Panc1 (cell line): ENCODE measurements at regions not wholly inside any gene's neighbourhood (a gene's known extent, or its start where the extent isn't known, plus 50 kb on each side); places are given as distances from the start of the nearest gene placed in this dataset.

ENCODE experiments used
- ATAC-seq: fragments of 200-7000 bp; cut with Tn5 transposase; 2 replicates; pipeline ENCODE4 v1.9.1; 2020; ENCODE audit warnings: mild to moderate bottlenecking, moderate library complexity
- BruUV-seq: library from RNA; stranded (reverse); fragments of 400-500 nt; replicated peaks from 2 replicates; lab custom pipeline; 2021; lab: Mats Ljungman, UMichigan
- CTCF ChIA-PET: fragments of 300-600 bp; sonication (Branson Sonifier 250); formaldehyde crosslinking; loops from one replicate; lab custom pipeline; 2022; ENCODE audit warnings: antibody characterized with exemption; lab: Charles Lee
- POLR2A ChIA-PET: fragments of 300-600 bp; sonication (Branson Sonifier 250); formaldehyde crosslinking; loops from one replicate; lab custom pipeline; 2022; ENCODE audit warnings: antibody characterized with exemption; lab: Charles Lee
- DNase-seq: peaks from one replicate; pipeline ENCODE4 v3.0.0-alpha.2; 2010; ENCODE audit warnings: low read depth, low spot score
- H3K27ac ChIP-seq: 2 replicates; pipeline ENCODE4 v1.5.1; 2011; ENCODE audit warnings: mild to moderate bottlenecking, low read length, inconsistent platforms
- H3K27me3 ChIP-seq: fragments of 200-500 bp; sonication (Bioruptor generic); 2 replicates; pipeline ENCODE4 v1.6.0; 2014; ENCODE audit warnings: low read length, inconsistent platforms; ENCODE audit not compliant: control insufficient read depth, insufficient read depth
- H3K36me3 ChIP-seq: fragments of 200-500 bp; sonication (Bioruptor generic); 2 replicates; pipeline ENCODE4 v1.5.1; 2014; ENCODE audit warnings: inconsistent platforms, mild to moderate bottlenecking, low read length, moderate library complexity; ENCODE audit not compliant: control insufficient read depth, insufficient read depth
- H3K4me1 ChIP-seq: 2 replicates; pipeline ENCODE4 v1.5.1; 2011; ENCODE audit warnings: inconsistent platforms, mild to moderate bottlenecking, low read length, moderate library complexity; ENCODE audit not compliant: control insufficient read depth, insufficient read depth
- H3K4me3 ChIP-seq, 2 experiments: 2 replicates each; pipeline ENCODE4 v1.5.1; 2011 to 2012; ENCODE audit warnings: low read depth in 2 of 2, low read length in 2 of 2, mild to moderate bottlenecking in 2 of 2, inconsistent platforms in 1 of 2, moderate library complexity in 1 of 2
- H3K9me3 ChIP-seq: fragments of 200-500 bp; sonication (Bioruptor generic); 2 replicates; pipeline ENCODE4 v1.5.1; 2014; ENCODE audit warnings: low read depth, mild to moderate bottlenecking, inconsistent platforms, low read length, moderate library complexity; ENCODE audit not compliant: control insufficient read depth, insufficient read depth
- POLR2AphosphoS5 ChIP-seq: IDR thresholded peaks from 2 replicates; pipeline ENCODE4 v1.6.1; 2012; ENCODE audit warnings: mild to moderate bottlenecking, low read depth, low read length, moderate library complexity
- SIN3A ChIP-seq: IDR thresholded peaks from 2 replicates; pipeline ENCODE4 v1.6.1; 2012; ENCODE audit warnings: low read depth, mild to moderate bottlenecking, low read length, moderate library complexity, borderline replicate concordance; ENCODE audit not compliant: insufficient read depth
- TCF7L2 ChIP-seq: IDR thresholded peaks from 2 replicates; pipeline ENCODE4 v1.6.1; 2011; ENCODE audit warnings: mild to moderate bottlenecking, low read depth, low read length, inconsistent platforms
- in situ Hi-C: cut with HindIII; loops from 2 replicates; pipeline ENCODE4 v1.10.0; 2016; ENCODE audit warnings: low sequenced_read_pairs, low pct_unique_long_range_greater_than_20kb
- intact Hi-C: fragments of 100-400 bp; cut with micrococcal nuclease; formaldehyde crosslinking; loops from one replicate; pipeline ENCODE4 v1.10.0; 2022; ENCODE audit not compliant: unreplicated experiment
- TF ChIP-seq, protein P1 (sequence below), 2 experiments: IDR thresholded peaks; 2 replicates each; pipeline ENCODE4 v1.6.1; 2011 to 2012; ENCODE audit warnings: low read depth in 2 of 2, control low read depth in 1 of 2, low read length in 1 of 2, mild to moderate bottlenecking in 1 of 2, moderate library complexity in 1 of 2; ENCODE audit not compliant: insufficient read depth in 1 of 2
- TF ChIP-seq, protein P2 (sequence below): fragments of 450-650 bp; IDR thresholded peaks from 2 replicates; pipeline ENCODE4 v1.5.1; 2017; ENCODE audit warnings: mild to moderate bottlenecking

DNA sequence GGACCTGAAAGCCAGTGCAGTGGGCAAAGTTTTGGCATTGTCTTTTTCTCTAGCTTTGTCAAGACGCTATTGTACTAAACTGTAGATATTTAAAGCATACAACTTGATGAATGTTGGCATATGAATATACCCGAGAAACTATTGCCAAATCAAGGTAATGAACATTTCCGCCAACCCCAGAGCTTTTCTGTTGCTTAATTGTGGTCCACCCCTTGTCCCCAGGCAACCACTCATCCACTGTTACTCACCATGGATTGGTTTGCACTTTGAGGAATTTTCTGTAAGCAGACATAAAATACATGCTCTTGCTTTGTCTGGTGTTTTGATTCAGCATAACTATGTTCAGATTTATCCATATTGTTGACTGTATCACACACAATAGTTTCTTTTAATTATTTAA is 688.4 kb downstream of the ADCYAP1 start:
- CTCF ChIA-PET = no interaction called here
- ATAC-seq (no peak), DNase-seq (no peak)
- intact Hi-C loops (no loop called here), in situ Hi-C loops (no loop called here)
- Histone ChIP-seq H3K9me3 (no peaks in the 10 kb centered on the region), H3K27me3 (no peaks in the 10 kb centered on the region), H3K27ac (no peak overlapping the region), H3K4me1 (no peaks in the 10 kb centered on the region), H3K4me3 (no peak overlapping the region), H3K36me3 (no peaks in the 10 kb centered on the region)
- POLR2A ChIA-PET = no interaction called here
- TF ChIP-seq POLR2AphosphoS5 (no peak), SIN3A (no peak), TCF7L2 (no peak)
- TF ChIP-seq, protein P1, sequence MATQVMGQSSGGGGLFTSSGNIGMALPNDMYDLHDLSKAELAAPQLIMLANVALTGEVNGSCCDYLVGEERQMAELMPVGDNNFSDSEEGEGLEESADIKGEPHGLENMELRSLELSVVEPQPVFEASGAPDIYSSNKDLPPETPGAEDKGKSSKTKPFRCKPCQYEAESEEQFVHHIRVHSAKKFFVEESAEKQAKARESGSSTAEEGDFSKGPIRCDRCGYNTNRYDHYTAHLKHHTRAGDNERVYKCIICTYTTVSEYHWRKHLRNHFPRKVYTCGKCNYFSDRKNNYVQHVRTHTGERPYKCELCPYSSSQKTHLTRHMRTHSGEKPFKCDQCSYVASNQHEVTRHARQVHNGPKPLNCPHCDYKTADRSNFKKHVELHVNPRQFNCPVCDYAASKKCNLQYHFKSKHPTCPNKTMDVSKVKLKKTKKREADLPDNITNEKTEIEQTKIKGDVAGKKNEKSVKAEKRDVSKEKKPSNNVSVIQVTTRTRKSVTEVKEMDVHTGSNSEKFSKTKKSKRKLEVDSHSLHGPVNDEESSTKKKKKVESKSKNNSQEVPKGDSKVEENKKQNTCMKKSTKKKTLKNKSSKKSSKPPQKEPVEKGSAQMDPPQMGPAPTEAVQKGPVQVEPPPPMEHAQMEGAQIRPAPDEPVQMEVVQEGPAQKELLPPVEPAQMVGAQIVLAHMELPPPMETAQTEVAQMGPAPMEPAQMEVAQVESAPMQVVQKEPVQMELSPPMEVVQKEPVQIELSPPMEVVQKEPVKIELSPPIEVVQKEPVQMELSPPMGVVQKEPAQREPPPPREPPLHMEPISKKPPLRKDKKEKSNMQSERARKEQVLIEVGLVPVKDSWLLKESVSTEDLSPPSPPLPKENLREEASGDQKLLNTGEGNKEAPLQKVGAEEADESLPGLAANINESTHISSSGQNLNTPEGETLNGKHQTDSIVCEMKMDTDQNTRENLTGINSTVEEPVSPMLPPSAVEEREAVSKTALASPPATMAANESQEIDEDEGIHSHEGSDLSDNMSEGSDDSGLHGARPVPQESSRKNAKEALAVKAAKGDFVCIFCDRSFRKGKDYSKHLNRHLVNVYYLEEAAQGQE (IDR thresholded peaks at IDR 0.05; ENCODE audit: insufficient read depth in 1 of 2, low read depth in 2 of 2, low read length in 1 of 2) = no peak
- TF ChIP-seq, protein P2, sequence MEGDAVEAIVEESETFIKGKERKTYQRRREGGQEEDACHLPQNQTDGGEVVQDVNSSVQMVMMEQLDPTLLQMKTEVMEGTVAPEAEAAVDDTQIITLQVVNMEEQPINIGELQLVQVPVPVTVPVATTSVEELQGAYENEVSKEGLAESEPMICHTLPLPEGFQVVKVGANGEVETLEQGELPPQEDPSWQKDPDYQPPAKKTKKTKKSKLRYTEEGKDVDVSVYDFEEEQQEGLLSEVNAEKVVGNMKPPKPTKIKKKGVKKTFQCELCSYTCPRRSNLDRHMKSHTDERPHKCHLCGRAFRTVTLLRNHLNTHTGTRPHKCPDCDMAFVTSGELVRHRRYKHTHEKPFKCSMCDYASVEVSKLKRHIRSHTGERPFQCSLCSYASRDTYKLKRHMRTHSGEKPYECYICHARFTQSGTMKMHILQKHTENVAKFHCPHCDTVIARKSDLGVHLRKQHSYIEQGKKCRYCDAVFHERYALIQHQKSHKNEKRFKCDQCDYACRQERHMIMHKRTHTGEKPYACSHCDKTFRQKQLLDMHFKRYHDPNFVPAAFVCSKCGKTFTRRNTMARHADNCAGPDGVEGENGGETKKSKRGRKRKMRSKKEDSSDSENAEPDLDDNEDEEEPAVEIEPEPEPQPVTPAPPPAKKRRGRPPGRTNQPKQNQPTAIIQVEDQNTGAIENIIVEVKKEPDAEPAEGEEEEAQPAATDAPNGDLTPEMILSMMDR = no peak
- BruUV-seq = no TSS peak

DNA sequence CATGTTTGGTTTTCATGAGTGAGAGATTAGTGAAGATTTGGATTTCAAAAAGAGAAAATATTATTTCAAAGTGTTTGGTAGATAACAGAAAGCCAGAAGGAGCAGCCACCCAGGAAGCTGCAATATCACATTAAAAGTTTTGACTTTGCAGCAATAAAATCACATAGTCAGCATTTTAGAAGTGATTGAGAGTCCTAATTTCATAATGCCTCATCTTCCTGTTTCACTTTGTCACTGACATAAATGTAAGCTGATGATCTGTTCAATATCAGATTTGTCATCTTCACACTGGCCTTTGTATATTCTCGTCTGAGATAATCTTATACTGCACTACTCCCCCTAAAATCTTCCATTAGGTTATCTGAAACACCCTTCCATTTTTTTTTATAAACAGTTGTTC is 690.5 kb downstream of the ADCYAP1 start:
- CTCF ChIA-PET = no interaction called here
- no peak for TF ChIP-seq POLR2AphosphoS5
- TF ChIP-seq TCF7L2 = no peak
- TF ChIP-seq, protein P1 (IDR thresholded peaks at IDR 0.05; ENCODE audit: insufficient read depth in 1 of 2, low read depth in 2 of 2, low read length in 1 of 2) = no peak
- TF ChIP-seq SIN3A = no peak
- TF ChIP-seq, protein P2 = no peak
- intact Hi-C loops = no loop called here
- no TSS peak for BruUV-seq
- ATAC-seq (no peak), DNase-seq (no peak)
- POLR2A ChIA-PET = no interaction called here
- Histone ChIP-seq H3K9me3 (no peaks in the 10 kb centered on the region), H3K36me3 (no peaks in the 10 kb centered on the region), H3K27me3 (no peaks in the 10 kb centered on the region), H3K4me3 (no peak overlapping the region), H3K4me1 (no peaks in the 10 kb centered on the region), H3K27ac (no peak overlapping the region)
- in situ Hi-C loops = no loop called here
